Uterus (tissue), 2 donors: ENCODE measurements at regions not wholly inside any gene's neighbourhood (a gene's known extent, or its start where the extent isn't known, plus 50 kb on each side); places are given as distances from the start of the nearest gene placed in this dataset.

Experiments used
- POLR2A ChIP-seq, 2 donors: fragments of 450-650 bp; IDR thresholded peaks; one replicate each; pipeline ENCODE4 v1.6.1; 2016; ENCODE audit warnings: antibody characterized with exemption in 2 of 2, mild to moderate bottlenecking in 1 of 2, moderate library complexity in 1 of 2
- TF ChIP-seq, protein P1 (sequence below), 4 experiments: fragments of 200-600 bp in 2 of 4; fragments of 450-650 bp in 2 of 4; sonication (generic) in 2 of 4; IDR thresholded peaks; one replicate each; pipeline ENCODE4 v1.5.1; 2016 to 2019; ENCODE audit warnings: antibody characterized with exemption in 4 of 4, mild to moderate bottlenecking in 2 of 4, moderate library complexity in 1 of 4

DNA sequence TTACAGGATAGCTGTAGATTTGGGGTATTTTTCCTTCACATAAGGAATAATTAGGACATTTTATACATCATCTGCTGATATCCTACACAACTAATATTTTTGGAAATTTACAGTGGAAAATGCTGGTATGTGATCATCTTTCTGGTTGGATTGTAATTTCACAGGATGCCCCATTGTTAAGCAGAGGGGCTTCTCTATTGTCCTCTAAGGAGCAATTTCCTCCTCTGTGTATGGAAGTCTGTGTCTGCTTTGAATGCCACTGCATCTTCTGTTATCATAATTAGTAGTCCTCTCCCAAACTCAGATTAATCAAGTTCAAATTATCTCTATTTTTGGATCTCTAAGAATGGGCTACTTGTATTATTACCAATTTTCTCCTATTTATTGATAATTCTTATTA, 988.1 kb upstream of the B3GALT2 start:
- TF ChIP-seq, protein P1, sequence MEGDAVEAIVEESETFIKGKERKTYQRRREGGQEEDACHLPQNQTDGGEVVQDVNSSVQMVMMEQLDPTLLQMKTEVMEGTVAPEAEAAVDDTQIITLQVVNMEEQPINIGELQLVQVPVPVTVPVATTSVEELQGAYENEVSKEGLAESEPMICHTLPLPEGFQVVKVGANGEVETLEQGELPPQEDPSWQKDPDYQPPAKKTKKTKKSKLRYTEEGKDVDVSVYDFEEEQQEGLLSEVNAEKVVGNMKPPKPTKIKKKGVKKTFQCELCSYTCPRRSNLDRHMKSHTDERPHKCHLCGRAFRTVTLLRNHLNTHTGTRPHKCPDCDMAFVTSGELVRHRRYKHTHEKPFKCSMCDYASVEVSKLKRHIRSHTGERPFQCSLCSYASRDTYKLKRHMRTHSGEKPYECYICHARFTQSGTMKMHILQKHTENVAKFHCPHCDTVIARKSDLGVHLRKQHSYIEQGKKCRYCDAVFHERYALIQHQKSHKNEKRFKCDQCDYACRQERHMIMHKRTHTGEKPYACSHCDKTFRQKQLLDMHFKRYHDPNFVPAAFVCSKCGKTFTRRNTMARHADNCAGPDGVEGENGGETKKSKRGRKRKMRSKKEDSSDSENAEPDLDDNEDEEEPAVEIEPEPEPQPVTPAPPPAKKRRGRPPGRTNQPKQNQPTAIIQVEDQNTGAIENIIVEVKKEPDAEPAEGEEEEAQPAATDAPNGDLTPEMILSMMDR (IDR thresholded peaks at IDR 0.05): no peak
- TF ChIP-seq POLR2A (IDR thresholded peaks at IDR 0.05): no peak
